ENCODE measurements at regions not wholly inside any gene's neighbourhood (a gene's known extent, or its start where the extent isn't known, plus 50 kb on each side); places are given as distances from the start of the nearest gene placed in this dataset.
A peak's percentile ranks its signal among the peaks of the same experiment; 100 is the strongest.

DNA sequence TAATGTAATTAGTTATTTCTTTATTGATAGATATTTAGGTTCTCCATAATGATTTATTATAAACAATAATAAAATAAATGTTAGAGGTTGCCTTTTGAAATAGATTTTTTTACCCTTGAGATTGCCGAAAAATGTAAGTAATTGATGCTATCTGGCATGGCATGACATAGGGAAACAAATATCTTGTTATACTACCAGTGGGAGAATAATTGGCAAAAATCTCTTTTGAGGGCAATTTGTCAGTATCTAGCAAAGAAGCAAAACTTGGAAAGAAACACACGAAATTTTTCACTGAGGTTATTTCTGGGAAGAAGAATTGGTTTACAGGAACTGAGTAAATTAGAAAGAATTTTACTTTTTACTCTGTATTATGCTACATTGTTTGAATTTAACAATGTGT is 547.2 kb upstream of the SETBP1 start:
- ATAC-seq (no peak), DNase-seq (no peak)
- Histone ChIP-seq H3K4me1 (ENCODE audit: low read depth) (no peaks in the 10 kb centered on the region), H3K4me3 (no peak overlapping the region), H3K9me3 (no peaks in the 10 kb centered on the region), H3K36me3 (ENCODE audit: low read depth) (no peaks in the 10 kb centered on the region)
- TF ChIP-seq, protein P1, sequence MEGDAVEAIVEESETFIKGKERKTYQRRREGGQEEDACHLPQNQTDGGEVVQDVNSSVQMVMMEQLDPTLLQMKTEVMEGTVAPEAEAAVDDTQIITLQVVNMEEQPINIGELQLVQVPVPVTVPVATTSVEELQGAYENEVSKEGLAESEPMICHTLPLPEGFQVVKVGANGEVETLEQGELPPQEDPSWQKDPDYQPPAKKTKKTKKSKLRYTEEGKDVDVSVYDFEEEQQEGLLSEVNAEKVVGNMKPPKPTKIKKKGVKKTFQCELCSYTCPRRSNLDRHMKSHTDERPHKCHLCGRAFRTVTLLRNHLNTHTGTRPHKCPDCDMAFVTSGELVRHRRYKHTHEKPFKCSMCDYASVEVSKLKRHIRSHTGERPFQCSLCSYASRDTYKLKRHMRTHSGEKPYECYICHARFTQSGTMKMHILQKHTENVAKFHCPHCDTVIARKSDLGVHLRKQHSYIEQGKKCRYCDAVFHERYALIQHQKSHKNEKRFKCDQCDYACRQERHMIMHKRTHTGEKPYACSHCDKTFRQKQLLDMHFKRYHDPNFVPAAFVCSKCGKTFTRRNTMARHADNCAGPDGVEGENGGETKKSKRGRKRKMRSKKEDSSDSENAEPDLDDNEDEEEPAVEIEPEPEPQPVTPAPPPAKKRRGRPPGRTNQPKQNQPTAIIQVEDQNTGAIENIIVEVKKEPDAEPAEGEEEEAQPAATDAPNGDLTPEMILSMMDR (IDR thresholded peaks at IDR 0.05): no peak
- intact Hi-C loops (cut with DNase I, micrococcal nuclease): loop anchor here in 1 of 2 donors (10.0 kb wide), 1 partner anchor 191 kb away; no protein-coding TSS in a partner anchor

DNA sequence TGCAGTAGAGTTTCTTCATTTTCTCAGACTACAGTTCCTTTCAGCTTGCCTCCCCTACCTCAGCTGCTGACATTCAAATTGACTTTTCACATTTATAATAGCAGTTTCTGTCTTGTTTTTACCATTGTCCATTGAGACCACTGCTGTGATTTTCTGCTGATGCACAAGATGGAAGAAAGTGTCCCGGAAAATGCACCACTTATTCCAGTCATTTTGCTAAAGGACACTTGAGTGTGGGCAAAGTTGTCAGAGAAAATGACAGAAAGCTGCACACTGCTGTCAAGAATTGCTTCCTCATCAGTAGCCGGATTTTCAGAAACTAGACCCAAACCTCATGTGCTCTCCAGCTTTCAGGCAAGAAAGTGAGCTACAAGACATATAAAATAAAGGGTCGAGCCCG is 546.2 kb upstream of the SETBP1 start:
- Histone ChIP-seq H3K4me1 (ENCODE audit: low read depth) (no peaks in the 10 kb centered on the region), H3K4me3 (no peak overlapping the region), H3K36me3 (ENCODE audit: low read depth) (no peaks in the 10 kb centered on the region), H3K9me3 (no peaks in the 10 kb centered on the region)
- TF ChIP-seq, protein P1 (IDR thresholded peaks at IDR 0.05): no peak
- no peak for DNase-seq
- intact Hi-C loops (cut with DNase I, micrococcal nuclease): loop anchor here in 1 of 2 donors (10.0 kb wide), 1 partner anchor 190 kb away; no protein-coding TSS in a partner anchor
- no peak for ATAC-seq

DNA sequence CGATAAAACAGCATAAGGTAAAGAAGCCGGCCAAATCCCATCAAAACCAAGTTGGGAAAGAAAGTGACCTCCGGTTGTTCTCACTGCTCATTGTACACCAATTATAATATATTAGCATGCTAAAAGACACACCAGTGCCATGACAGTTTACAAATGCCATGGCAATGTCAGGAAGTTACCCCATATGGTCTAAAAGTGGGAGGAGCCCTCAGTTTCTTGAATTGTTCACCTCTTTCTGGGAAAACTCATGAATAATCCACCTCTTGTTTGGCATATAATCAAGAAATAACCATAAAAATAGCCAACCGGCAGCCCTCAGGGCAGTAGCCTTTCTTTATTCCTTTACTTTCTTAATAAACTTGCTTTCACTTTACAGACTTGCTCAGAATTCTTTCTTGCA is 544.9 kb upstream of the SETBP1 start:
- TF ChIP-seq, protein P1 (IDR thresholded peaks at IDR 0.05): no peak
- ATAC-seq: no peak
- H3K4me3 ChIP-seq: no peak overlapping the region
- no peaks in the 10 kb centered on the region for H3K36me3 ChIP-seq (ENCODE audit: low read depth)
- DNase-seq: no peak
- no peaks in the 10 kb centered on the region for H3K9me3 ChIP-seq
- no peaks in the 10 kb centered on the region for H3K4me1 ChIP-seq (ENCODE audit: low read depth)
- intact Hi-C loops (cut with DNase I, micrococcal nuclease): loop anchor here in 1 of 2 donors (10.0 kb wide), 1 partner anchor 189 kb away; no protein-coding TSS in a partner anchor

DNA sequence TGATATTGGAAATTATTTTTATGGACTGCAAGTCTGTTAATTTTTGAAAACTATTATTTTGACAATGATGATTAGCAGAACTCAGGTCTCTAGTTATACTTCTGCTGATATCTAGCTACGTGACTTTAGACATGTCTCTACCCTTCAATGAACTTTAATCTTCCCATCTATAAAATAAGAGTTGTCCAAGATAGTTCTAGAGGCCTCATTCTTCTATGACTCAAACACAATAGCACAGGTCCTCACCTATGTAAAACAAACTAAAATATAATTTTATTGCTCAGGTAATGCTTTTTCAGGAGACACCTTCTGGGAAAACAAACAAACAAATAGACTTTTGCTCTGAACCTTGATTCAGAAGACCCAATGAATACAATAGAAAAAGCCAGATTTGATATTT is 544.4 kb upstream of the SETBP1 start:
- peak; percentile 79 for ATAC-seq
- intact Hi-C loops (cut with DNase I, micrococcal nuclease): loop anchor here in 1 of 2 donors (10.0 kb wide), 1 partner anchor 188 kb away; no protein-coding TSS in a partner anchor
- DNase-seq: no peak
- no peaks in the 10 kb centered on the region for H3K9me3 ChIP-seq
- no peaks in the 10 kb centered on the region for H3K36me3 ChIP-seq (ENCODE audit: low read depth)
- TF ChIP-seq, protein P1 (IDR thresholded peaks at IDR 0.05): no peak
- no peak overlapping the region for H3K4me3 ChIP-seq
- H3K4me1 ChIP-seq (ENCODE audit: low read depth): no peaks in the 10 kb centered on the region

DNA sequence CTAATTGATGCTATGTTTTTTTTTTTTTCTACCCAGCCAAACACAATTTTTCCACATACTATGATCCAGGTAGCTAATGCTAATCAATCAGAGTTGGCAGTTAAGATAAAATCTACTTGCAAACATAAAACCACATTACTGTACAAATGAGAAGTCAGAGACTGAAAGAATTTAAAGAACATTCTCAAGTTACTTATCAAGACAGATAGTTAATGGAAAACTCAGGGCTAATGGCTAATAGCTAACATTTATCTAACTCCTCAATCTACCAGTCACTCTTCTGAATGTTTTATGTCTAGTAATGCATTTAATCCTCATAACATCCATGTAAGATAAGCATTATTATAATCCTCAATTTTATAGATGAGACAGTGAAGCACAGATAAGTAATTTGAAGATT is 537.6 kb upstream of the SETBP1 start:
- no peak for ATAC-seq
- intact Hi-C loops (cut with DNase I, micrococcal nuclease): no loop called here
- no peaks in the 10 kb centered on the region for H3K4me1 ChIP-seq (ENCODE audit: low read depth)
- no peak overlapping the region for H3K4me3 ChIP-seq
- H3K36me3 ChIP-seq (ENCODE audit: low read depth): no peaks in the 10 kb centered on the region
- TF ChIP-seq, protein P1 (IDR thresholded peaks at IDR 0.05): no peak
- H3K9me3 ChIP-seq: no peaks in the 10 kb centered on the region
- no peak for DNase-seq

DNA sequence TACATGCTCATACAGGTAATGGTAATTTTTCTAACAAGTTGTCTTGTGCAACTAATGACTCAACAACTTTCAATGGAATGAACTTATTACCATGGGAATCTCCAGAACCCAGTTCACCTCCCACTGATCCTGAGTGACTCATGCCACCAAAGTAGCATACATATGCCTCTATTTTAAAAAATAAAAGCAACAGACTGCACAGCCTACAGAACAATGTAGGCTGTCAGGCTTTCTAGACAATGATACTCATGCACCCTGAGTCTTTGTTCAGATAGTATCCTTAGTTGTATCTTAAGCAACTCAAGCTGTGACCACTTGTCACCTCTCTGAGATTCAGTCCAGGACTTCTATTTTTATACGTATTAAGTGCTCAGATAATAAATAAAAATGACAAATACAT is 531.0 kb upstream of the SETBP1 start:
- no peak for DNase-seq
- TF ChIP-seq, protein P1 (IDR thresholded peaks at IDR 0.05): no peak
- intact Hi-C loops (cut with DNase I, micrococcal nuclease): no loop called here

More for the DNA sequence above, 531.0 kb upstream of the SETBP1 start:
- no peaks in the 10 kb centered on the region for H3K36me3 ChIP-seq (ENCODE audit: low read depth)
- no peaks in the 10 kb centered on the region for H3K9me3 ChIP-seq
- ATAC-seq: no peak
- no peak overlapping the region for H3K4me3 ChIP-seq
- no peaks in the 10 kb centered on the region for H3K4me1 ChIP-seq (ENCODE audit: low read depth)
